ENCODE measurements at regions not wholly inside any gene's neighbourhood (a gene's known extent, or its start where the extent isn't known, plus 50 kb on each side); places are given as distances from the start of the nearest gene placed in this dataset.

GRCh38 chr5:97549496-97549895 is 366.4 kb upstream of the RIOK2 start:
- H3K36me3 ChIP-seq = no peaks in the 10 kb centered on the region
- no peaks in the 10 kb centered on the region for H3K9me3 ChIP-seq
- no peaks in the 10 kb centered on the region for H3K4me1 ChIP-seq
- intact Hi-C loops (cut with DNase I) = no loop called here
- TF ChIP-seq POLR2A (IDR thresholded peaks at IDR 0.05) = no peak
- TF ChIP-seq POLR2AphosphoS5 (IDR thresholded peaks at IDR 0.05; ENCODE audit: insufficient read depth in 1 of 2, low read depth in 1 of 2) = no peak
- no peak for TF ChIP-seq CTCF (IDR thresholded peaks at IDR 0.05)
- no peak for DNase-seq (ENCODE audit: extremely low spot score in 2 of 2)
- H3K4me3 ChIP-seq = no peak overlapping the region
- no peak overlapping the region for H3K27ac ChIP-seq
- no peaks in the 10 kb centered on the region for H3K27me3 ChIP-seq

- no peak for TF ChIP-seq POLR2A (IDR thresholded peaks at IDR 0.05)
- TF ChIP-seq POLR2AphosphoS5 (IDR thresholded peaks at IDR 0.05; ENCODE audit: insufficient read depth in 1 of 2, low read depth in 1 of 2) = no peak
- no peak for TF ChIP-seq CTCF (IDR thresholded peaks at IDR 0.05)
- Histone ChIP-seq H3K27me3 (no peaks in the 10 kb centered on the region), H3K27ac (no peak overlapping the region), H3K36me3 (no peaks in the 10 kb centered on the region), H3K9me3 (no peaks in the 10 kb centered on the region), H3K4me3 (no peak overlapping the region), H3K4me1 (no peaks in the 10 kb centered on the region)
- no peak for DNase-seq (ENCODE audit: extremely low spot score in 2 of 2)
- intact Hi-C loops (cut with DNase I) = no loop called here
These were observed 367.1 kb upstream of the RIOK2 start for GRCh38 chr5:97550164-97550563.

- no peak for TF ChIP-seq POLR2A (IDR thresholded peaks at IDR 0.05)
- no peak for TF ChIP-seq POLR2AphosphoS5 (IDR thresholded peaks at IDR 0.05; ENCODE audit: insufficient read depth in 1 of 2, low read depth in 1 of 2)
- no peak for TF ChIP-seq CTCF (IDR thresholded peaks at IDR 0.05)
- Histone ChIP-seq H3K9me3 (no peaks in the 10 kb centered on the region), H3K4me1 (no peaks in the 10 kb centered on the region), H3K4me3 (no peak overlapping the region), H3K36me3 (no peaks in the 10 kb centered on the region), H3K27ac (no peak overlapping the region), H3K27me3 (no peaks in the 10 kb centered on the region)
- intact Hi-C loops (cut with DNase I) = no loop called here
- DNase-seq (ENCODE audit: extremely low spot score in 2 of 2) = no peak
These were observed 367.8 kb upstream of the RIOK2 start for GRCh38 chr5:97550818-97551217.

GRCh38 chr5:97553604-97554452 is 370.8 kb upstream of the RIOK2 start:
- TF ChIP-seq POLR2AphosphoS5 (IDR thresholded peaks at IDR 0.05; ENCODE audit: insufficient read depth in 1 of 2, low read depth in 1 of 2) (no peak), POLR2A (IDR thresholded peaks at IDR 0.05) (no peak), CTCF (IDR thresholded peaks at IDR 0.05) (no peak)
- intact Hi-C loops (cut with DNase I) = no loop called here

GRCh38 chr5:97554977-97555643 is 372.1 kb upstream of the RIOK2 start:
- Histone ChIP-seq H3K4me1 (no peaks in the 10 kb centered on the region), H3K9me3 (no peaks in the 10 kb centered on the region), H3K27ac (no peak overlapping the region), H3K27me3 (no peaks in the 10 kb centered on the region), H3K4me3 (no peak overlapping the region), H3K36me3 (no peaks in the 10 kb centered on the region)
- no peak for DNase-seq (ENCODE audit: extremely low spot score in 2 of 2)
- TF ChIP-seq POLR2AphosphoS5 (IDR thresholded peaks at IDR 0.05; ENCODE audit: insufficient read depth in 1 of 2, low read depth in 1 of 2) = no peak
- no peak for TF ChIP-seq CTCF (IDR thresholded peaks at IDR 0.05)
- TF ChIP-seq POLR2A (IDR thresholded peaks at IDR 0.05) = no peak
- intact Hi-C loops (cut with DNase I) = no loop called here

More at GRCh38 chr5:97553604-97554452, 370.8 kb upstream of the RIOK2 start:
- H3K4me1 ChIP-seq = no peaks in the 10 kb centered on the region
- H3K4me3 ChIP-seq = no peak overlapping the region
- no peaks in the 10 kb centered on the region for H3K27me3 ChIP-seq
- no peak overlapping the region for H3K27ac ChIP-seq
- no peaks in the 10 kb centered on the region for H3K36me3 ChIP-seq
- DNase-seq (ENCODE audit: extremely low spot score in 2 of 2) = no peak
- H3K9me3 ChIP-seq = no peaks in the 10 kb centered on the region
